ENCODE measurements at regions not wholly inside any gene's neighbourhood (a gene's known extent, or its start where the extent isn't known, plus 50 kb on each side); places are given as distances from the start of the nearest gene placed in this dataset.

- TF ChIP-seq ZFX (IDR thresholded peaks at IDR 0.05; ENCODE audit: borderline replicate concordance) = no peak
- TF ChIP-seq CTCF (IDR thresholded peaks at IDR 0.05) = no peak
- H3K27ac ChIP-seq = no peak overlapping the region
Measured at GRCh38 chr15:87115795-87116194, 1036.1 kb downstream of the AGBL1 start.

- no peak overlapping the region for H3K27ac ChIP-seq
- TF ChIP-seq ZFX (IDR thresholded peaks at IDR 0.05; ENCODE audit: borderline replicate concordance) (no peak), CTCF (IDR thresholded peaks at IDR 0.05) (no peak)
Measured at GRCh38 chr15:87099916-87100315, 1020.2 kb downstream of the AGBL1 start.

- TF ChIP-seq ZFX (IDR thresholded peaks at IDR 0.05; ENCODE audit: borderline replicate concordance) (no peak), CTCF (IDR thresholded peaks at IDR 0.05) (no peak)
- H3K27ac ChIP-seq = no peak overlapping the region
Measured at GRCh38 chr15:87089551-87089950, 1009.9 kb downstream of the AGBL1 start.

- TF ChIP-seq CTCF (IDR thresholded peaks at IDR 0.05) = no peak
- no peak for TF ChIP-seq ZFX (IDR thresholded peaks at IDR 0.05; ENCODE audit: borderline replicate concordance)
- H3K27ac ChIP-seq = no peak overlapping the region
Measured at GRCh38 chr15:87083201-87083600, 1003.5 kb downstream of the AGBL1 start.

GRCh38 chr15:87082581-87082980, 1002.9 kb downstream of the AGBL1 start:
- TF ChIP-seq CTCF (IDR thresholded peaks at IDR 0.05) (no peak), ZFX (IDR thresholded peaks at IDR 0.05; ENCODE audit: borderline replicate concordance) (no peak)
- no peak overlapping the region for H3K27ac ChIP-seq

GRCh38 chr15:87080547-87080946, 1000.9 kb downstream of the AGBL1 start:
- H3K27ac ChIP-seq = no peak overlapping the region
- TF ChIP-seq CTCF (IDR thresholded peaks at IDR 0.05) (no peak), ZFX (IDR thresholded peaks at IDR 0.05; ENCODE audit: borderline replicate concordance) (no peak)

Data from 22Rv1 (cell line).